NCI-H1092 treated with DMSO at 0.1 percent for 48 hours (cell line): ENCODE measurements at regions not wholly inside any gene's neighbourhood (a gene's known extent, or its start where the extent isn't known, plus 50 kb on each side); places are given as distances from the start of the nearest gene placed in this dataset.
"Not testable (repeated sequence)": the region's sequence is repeated elsewhere in the genome, so short reads cannot be mapped to it uniquely, and the experiment has no call there.

Source experiments
- DNase-seq: peaks from one replicate; lab custom pipeline; 2025; lab: John Stamatoyannopoulos, UW

- peak; percentile 53 for DNase-seq
Measured at GRCh38 chr9:124125651-124125977, 114.0 kb downstream of the LHX2 start.

GRCh38 chr9:124126648-124127646 is 115.4 kb downstream of the LHX2 start:
- DNase-seq: peak; percentile 66

DNA sequence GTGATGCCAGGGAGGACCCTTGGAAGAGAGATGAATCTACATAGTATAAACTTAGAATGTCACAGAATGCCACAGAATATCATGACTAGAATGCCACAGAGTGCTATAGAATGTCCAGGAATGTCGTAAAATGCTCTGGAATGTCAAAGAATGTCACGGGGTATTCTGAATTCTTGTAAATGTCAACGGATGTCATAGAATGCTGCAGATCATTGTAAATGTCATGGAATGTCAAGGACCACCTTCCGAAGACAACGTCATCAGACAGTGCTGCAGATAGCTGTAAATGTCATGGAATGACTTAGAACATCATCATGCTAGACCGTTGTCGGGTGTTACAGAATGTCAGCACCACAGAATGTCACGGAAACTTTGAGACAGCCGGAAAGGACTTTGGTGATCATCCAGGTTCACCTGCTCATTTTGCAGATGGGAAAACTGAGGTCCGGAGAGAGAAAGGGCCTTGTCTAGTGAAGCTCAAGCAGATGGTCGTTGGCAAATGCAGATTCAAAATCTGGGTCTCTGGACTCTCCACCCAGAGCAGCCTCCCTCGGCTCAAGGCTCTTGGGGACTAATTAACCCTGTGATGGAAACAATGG is 117.1 kb downstream of the LHX2 start:
- no peak for DNase-seq

DNA sequence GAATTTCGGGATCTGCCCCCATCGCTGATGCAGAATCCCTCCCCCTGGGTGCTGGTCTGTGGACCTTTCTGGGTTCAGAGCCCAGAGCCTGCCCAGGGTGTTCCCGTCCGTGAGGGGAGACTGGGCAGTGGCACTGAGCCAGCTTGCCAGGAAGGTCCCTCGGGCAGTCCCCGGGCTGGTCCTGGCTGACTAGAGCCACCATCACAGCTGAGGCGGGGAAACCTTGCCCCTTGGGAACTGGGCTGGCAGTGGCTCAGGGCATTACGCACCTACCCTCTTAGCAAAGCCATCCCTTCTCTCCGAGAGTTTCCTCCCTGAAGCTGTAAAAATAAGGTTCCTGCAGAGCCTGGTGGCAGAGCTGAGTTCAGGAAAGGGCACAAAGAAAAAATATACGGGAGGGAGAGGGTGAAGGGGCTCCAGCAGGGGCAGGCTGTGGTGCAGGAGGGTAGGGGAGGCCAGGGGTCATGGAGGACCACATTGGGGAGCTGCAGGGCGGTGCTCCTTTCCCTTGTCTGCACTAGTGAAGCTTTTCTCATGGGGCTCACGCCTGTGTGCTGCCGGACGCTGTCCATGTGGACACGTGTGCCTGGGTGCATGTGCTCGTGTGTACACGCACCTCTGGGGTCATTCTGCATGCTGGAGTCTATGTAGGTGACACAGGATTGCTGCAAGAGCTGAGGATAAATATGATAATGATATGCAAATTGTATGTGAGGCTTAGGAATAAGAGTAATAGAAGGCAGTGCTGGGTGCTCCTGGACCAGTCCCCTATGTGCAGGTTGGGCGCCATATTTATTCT is 118.9 kb downstream of the LHX2 start:
- DNase-seq: peak; percentile 16

DNA sequence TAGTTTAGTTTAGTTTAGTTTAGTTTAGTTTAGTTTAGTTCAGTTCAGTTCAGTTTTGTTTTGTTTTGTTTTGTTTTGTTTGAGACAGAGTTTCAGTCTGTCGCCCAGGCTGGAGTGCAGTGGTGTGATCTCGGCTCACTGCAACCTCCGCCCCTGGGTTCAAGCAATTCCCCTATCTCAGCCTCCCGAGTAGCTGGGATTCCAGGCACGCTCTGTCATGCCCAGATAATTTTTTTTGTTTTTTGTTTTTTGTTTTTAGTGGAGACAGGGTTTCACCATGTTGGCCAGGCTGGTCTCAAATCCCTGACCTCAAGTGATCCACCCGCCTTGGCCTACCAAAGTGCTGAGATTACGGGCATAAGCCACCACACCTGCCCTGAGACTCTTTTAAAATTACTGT is 120.0 kb downstream of the LHX2 start:
- DNase-seq: not testable (repeated sequence)

- DNase-seq: no peak
Measured at GRCh38 chr9:124132671-124133147, 121.1 kb downstream of the LHX2 start.

- DNase-seq: peak; percentile 28
Measured at GRCh38 chr9:124133727-124134126, 122.2 kb downstream of the LHX2 start.

DNA sequence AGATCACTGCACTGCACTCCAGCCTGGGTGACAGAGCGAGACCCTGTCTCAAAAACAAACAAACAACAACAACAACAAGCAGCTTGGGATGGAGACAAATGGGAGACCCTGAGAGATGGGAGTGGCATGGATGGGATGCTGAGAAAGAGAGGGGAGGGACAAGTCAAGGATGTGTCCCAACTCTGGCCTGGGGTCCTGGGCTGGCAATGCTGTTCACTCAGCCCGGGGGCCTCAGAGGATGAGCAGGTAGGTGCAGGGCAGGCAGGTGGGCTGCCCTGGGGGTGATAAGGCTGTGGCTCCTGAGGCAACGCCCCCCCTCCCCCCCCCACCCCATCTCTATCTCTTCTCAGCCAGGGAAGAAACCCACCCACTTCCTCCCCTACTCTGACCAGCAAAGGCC is 123.0 kb downstream of the LHX2 start:
- no peak for DNase-seq

DNA sequence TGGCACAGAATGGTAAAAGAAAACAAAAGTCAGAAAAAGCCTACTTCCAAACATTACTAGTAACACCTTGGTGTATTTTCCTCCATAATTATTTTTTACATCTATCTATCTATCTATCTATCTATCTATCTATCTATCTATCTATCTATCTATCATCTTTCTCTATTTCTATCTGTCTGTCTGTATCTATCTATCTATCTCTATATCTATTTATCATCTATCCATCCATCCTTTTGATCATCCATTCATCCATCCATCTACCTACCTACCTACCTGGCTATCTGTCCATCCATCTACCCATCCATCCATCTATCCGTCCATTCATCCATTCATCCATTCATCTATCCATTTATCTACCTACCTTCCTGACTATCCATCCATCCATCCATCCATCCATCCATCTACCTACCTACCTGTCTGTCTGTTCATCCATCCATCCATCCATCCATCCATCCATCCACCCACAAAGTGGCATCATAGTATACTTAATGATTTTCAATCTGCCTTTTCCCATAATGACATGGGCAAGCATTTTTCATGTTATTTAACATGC is 121.9 kb upstream of the NEK6 start:
- DNase-seq: no peak

DNA sequence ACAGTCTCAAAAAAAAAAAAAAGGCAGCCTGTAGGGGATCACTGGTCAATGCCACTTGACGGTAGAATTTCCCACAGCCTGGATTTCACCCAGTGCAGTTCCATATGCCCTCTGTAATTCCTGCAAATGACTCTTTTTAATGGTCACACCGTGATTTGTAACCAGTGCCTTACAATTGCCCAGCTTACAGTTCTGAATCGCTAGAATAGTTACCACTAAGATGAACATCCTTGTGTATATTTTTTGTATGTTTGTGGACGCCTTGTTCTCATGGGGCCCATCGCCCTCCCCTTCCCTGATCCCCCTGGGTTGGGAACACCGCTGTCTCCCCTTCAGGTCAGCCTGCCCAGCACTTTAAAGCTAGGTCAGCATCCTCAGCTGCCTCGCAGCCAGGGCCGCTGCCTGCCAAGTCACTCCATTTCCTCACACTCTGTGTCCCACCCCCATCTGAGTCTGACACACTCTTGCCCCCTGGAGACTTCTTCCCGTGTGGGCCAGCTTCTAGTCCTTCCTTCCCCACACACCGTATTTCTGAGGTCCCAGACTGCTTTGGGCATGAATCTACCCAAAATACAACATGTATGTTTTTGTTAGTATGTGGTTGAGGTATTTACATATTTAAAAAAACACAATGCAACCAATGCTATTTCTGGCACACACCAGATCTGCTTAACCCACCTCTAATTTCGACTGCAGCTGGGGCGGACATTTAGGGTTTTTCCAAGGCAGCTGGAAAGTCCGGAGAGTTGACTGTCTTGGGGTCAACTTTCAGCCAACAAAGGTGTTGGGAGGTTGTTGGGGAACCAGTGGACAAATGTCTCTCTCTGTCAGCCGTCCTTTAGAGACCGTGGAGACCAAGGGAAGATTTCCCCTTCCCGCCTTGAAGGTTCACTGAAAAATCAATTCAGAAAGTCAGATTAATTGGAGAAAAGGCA is 120.5 kb upstream of the NEK6 start:
- DNase-seq: no peak

DNA sequence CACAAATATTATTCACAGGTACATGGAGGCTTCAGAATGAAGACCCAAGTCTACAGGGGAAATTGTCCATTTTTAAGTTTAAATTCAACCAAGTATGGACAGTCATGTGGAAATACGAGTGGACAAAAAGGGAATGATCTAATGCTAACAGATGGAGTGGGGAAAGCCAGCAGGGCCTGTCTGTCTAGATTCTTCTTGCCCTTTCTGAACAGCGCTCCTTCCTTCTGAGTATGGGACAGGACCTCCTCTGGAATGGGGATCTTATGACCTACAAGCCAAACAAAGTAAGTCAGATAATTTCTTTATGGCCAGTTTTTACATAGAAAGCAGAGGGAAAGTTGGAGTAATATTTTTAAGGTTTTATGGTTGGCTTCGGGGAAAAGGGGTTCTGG is 119.8 kb upstream of the NEK6 start:
- no peak for DNase-seq

- DNase-seq: no peak
Measured at GRCh38 chr9:124139001-124139400, 118.7 kb upstream of the NEK6 start.

- no peak for DNase-seq
Measured at GRCh38 chr9:124140941-124141568, 116.7 kb upstream of the NEK6 start.

GRCh38 chr9:124144561-124145123 is 113.1 kb upstream of the NEK6 start:
- not testable (repeated sequence) for DNase-seq

DNA sequence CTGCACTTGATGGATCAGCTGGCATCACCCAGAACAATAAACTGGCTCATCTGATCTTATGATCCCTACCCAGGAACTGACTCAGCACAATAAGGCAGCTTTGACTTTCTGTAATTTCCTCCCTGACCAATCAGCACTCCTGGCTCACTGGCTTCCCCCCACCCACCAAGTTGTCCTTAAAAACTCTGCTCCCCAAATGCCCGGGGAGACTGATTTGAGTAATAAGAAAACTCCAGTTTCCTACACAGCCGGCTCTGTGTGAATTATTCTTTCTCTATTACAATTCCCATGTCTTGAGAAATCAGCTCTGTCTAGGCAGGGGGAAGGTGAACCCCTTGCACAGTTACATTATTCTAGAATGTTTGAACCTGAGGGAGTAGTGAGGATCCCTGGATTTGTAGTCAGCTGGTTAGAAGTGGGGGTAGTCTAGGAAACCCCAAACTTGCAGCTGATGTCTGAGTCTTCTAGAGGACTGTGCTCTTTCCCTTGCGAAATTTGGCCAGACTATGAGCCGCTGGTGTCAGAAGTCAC is 111.7 kb upstream of the NEK6 start:
- DNase-seq: no peak

DNA sequence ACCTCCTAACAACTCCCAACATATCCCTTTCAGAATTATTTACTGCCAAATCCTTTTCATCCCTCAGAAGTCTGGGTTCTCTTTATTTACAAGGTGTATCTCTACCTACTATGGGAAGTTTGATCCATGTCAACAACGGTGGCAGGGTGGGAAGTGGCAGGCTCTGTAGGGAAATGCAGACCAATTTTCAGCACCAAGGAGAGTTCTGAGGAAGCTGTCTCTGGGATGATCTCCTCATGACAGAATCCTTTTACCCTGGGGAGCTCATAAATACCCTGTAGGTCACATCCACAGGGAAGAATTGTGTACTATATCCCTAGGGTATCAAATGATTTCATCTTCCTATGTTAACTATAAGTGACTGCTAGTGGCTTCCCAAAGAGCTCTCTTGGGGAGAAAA is 107.8 kb upstream of the NEK6 start:
- DNase-seq: no peak

- no peak for DNase-seq
Measured at GRCh38 chr9:124163760-124164255, 93.9 kb upstream of the NEK6 start.

GRCh38 chr9:124164811-124165210 is 92.9 kb upstream of the NEK6 start:
- DNase-seq: no peak

DNA sequence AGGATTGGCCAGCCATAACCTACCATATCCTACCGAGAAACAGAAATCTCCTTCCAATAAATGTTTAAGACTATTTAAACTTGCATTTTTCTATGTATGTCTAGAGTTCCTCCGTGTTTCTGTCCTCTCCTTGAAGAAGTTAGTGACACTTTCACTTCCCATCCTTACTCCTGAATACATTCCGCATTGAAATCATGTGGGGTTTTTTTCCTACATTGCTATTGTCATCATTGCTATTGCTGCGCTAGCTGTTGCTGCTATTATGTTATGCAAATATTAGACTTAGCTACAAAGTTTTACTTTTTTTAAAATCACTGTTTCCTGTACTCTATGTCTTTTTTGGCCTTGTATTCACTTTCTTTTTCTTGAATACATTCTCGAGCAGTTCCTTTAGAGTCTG is 83.3 kb upstream of the NEK6 start:
- DNase-seq: no peak

DNA sequence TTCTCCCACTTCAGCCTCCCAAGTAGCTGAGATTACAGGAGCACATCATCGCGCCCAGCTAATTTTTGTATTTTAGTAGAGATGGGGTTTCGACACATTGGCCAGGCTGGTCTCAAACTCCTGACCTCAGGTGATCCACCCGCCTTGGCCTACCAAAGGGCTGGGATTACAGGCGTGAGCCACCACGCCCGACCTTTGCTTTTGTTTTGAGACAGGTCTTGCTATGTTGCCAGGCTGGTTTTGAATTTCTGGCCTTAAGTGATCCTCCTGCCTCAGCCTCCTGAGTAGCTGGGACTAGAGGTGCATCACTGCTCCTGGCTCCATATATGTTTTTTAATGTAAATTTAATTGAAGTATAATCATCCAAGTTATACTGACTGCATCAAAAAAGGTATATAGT is 80.2 kb upstream of the NEK6 start:
- not testable (repeated sequence) for DNase-seq
